Loucy (cell line): ENCODE measurements at regions not wholly inside any gene's neighbourhood (a gene's known extent, or its start where the extent isn't known, plus 50 kb on each side); places are given as distances from the start of the nearest gene placed in this dataset.

Experiments
- H2AFZ ChIP-seq: fragments of 200-600 bp; sonication (generic); 2 replicates; pipeline ENCODE4 v1.6.0; 2016; ENCODE audit warnings: antibody characterized with exemption, mild to moderate bottlenecking, low read length, moderate library complexity
- H3F3A ChIP-seq: fragments of 200-600 bp; 2 replicates; pipeline ENCODE4 v1.6.0; 2016; ENCODE audit warnings: antibody characterized with exemption, low read depth, mild to moderate bottlenecking
- H3K27me3 ChIP-seq: fragments of 200-600 bp; sonication (generic); 2 replicates; pipeline ENCODE4 v1.6.1; 2014; ENCODE audit warnings: low read length, mild to moderate bottlenecking; ENCODE audit not compliant: insufficient read depth, poor library complexity, severe bottlenecking
- H3K36me3 ChIP-seq: fragments of 200-600 bp; sonication (generic); 2 replicates; pipeline ENCODE4 v1.6.1; 2016; ENCODE audit warnings: low read length; ENCODE audit not compliant: insufficient read depth
- H3K4me1 ChIP-seq: fragments of 200-600 bp; sonication (generic); 2 replicates; pipeline ENCODE4 v1.5.1; 2014; ENCODE audit warnings: low read length, mild to moderate bottlenecking; ENCODE audit not compliant: insufficient read depth, poor library complexity, severe bottlenecking
- H3K4me2 ChIP-seq: fragments of 200-600 bp; sonication (generic); 2 replicates; pipeline ENCODE4 v1.6.0; 2014; ENCODE audit warnings: antibody characterized with exemption, low read length, low read depth, mild to moderate bottlenecking; ENCODE audit not compliant: poor library complexity, severe bottlenecking
- H3K4me3 ChIP-seq: fragments of 200-600 bp; sonication (generic); 2 replicates; pipeline ENCODE4 v1.5.1; 2014; ENCODE audit warnings: low read length, mild to moderate bottlenecking, mixed read lengths; ENCODE audit not compliant: poor library complexity, severe bottlenecking
- H3K79me2 ChIP-seq: fragments of 200-600 bp; sonication (generic); 2 replicates; pipeline ENCODE4 v1.6.1; 2014; ENCODE audit warnings: low read length; ENCODE audit not compliant: insufficient read depth
- H3K9ac ChIP-seq: fragments of 200-600 bp; sonication (generic); 2 replicates; pipeline ENCODE4 v1.6.0; 2014; ENCODE audit warnings: mild to moderate bottlenecking, low read depth, low read length, moderate library complexity; ENCODE audit not compliant: poor library complexity, severe bottlenecking
- H3K9me2 ChIP-seq: fragments of 200-600 bp; sonication (generic); replicated peaks from 2 replicates; pipeline ENCODE4 v1.6.1; 2016; ENCODE audit warnings: low read depth, low read length, mixed read lengths
- H3K9me3 ChIP-seq: fragments of 200-600 bp; sonication (generic); 2 replicates; pipeline ENCODE4 v1.6.1; 2014; ENCODE audit warnings: mild to moderate bottlenecking, antibody characterized with exemption, low read length, low read depth; ENCODE audit not compliant: insufficient read depth
- H4K20me1 ChIP-seq: fragments of 200-600 bp; sonication (generic); 2 replicates; pipeline ENCODE4 v1.6.0; 2014; ENCODE audit warnings: antibody characterized with exemption, low read length, mild to moderate bottlenecking; ENCODE audit not compliant: insufficient read depth, poor library complexity, severe bottlenecking
- EZH2phosphoT487 ChIP-seq: fragments of 200-600 bp; IDR thresholded peaks from 2 replicates; pipeline ENCODE4 v1.6.1; 2018; ENCODE audit warnings: antibody characterized with exemption, mild to moderate bottlenecking, moderate library complexity, borderline replicate concordance
- TF ChIP-seq, protein P1 (sequence below): fragments of 200-600 bp; sonication (generic); conservative IDR thresholded peaks from 2 replicates; pipeline ENCODE4 v1.5.1; 2014; ENCODE audit warnings: mild to moderate bottlenecking, antibody characterized with exemption, low read length

DNA sequence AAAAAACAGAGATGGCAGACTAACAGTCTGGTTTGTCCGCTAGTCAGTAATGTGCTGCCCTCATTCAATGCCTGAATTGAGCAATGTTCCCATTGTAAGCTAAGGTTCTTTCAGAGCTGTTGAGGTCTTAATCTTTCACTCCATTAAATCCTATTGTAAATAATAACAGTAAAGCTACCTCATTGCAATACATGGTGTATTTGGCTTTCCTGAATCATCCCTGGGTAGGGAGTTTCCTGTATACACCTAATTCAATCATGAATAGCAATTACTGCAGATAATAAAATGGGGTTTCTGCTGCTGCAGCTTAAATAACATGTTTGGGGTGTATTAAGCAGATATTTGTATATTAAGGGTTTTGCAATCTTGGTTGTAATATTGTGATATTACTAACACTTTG lies 1100.2 kb upstream of the INTU start:
- Histone ChIP-seq H3K9ac (no peak overlapping the region), H3K79me2 (no peaks in the 10 kb centered on the region), H3F3A (no peaks in the 10 kb centered on the region), H3K4me1 (no peaks in the 10 kb centered on the region), H2AFZ (no peak overlapping the region), H3K9me2 (no peaks in the 10 kb centered on the region), H3K4me2 (no peak overlapping the region), H3K36me3 (no peaks in the 10 kb centered on the region), H4K20me1 (no peaks in the 10 kb centered on the region), H3K27me3 (no peaks in the 10 kb centered on the region), H3K9me3 (no peaks in the 10 kb centered on the region), H3K4me3 (no peak overlapping the region)
- TF ChIP-seq, protein P1, sequence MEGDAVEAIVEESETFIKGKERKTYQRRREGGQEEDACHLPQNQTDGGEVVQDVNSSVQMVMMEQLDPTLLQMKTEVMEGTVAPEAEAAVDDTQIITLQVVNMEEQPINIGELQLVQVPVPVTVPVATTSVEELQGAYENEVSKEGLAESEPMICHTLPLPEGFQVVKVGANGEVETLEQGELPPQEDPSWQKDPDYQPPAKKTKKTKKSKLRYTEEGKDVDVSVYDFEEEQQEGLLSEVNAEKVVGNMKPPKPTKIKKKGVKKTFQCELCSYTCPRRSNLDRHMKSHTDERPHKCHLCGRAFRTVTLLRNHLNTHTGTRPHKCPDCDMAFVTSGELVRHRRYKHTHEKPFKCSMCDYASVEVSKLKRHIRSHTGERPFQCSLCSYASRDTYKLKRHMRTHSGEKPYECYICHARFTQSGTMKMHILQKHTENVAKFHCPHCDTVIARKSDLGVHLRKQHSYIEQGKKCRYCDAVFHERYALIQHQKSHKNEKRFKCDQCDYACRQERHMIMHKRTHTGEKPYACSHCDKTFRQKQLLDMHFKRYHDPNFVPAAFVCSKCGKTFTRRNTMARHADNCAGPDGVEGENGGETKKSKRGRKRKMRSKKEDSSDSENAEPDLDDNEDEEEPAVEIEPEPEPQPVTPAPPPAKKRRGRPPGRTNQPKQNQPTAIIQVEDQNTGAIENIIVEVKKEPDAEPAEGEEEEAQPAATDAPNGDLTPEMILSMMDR, result no peak
- TF ChIP-seq EZH2phosphoT487, result no peak

DNA sequence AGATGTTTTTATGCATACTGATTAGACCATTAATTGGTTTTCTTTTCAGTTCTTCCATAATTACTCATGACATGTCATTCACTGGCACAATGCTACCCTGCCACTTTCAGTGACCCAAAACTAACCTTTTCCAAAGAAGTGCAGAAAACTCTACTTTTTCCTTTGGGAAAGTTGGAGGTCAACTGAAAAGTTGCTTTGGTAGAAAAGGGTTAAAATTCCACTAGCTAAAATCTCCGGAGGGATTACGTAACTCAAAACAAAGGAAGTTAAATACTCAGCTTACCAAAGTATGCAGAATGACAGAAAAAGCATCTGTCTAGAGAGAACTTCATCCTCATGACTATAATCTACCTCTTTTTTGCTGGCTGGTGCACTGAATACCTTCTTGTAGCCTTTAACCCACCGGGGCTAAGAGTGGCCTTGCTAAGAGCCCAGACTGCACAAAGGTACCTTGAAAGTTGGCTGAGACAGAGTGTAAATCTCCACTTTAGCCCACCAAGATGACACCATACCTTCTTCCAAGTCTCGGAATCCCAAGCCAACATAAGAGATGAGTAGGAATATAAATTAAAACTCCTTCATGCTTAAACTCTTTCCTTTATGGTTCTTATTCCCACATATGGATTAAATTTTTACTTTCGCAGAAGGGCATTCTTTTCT lies 1099.5 kb upstream of the INTU start:
- Histone ChIP-seq H3F3A (no peaks in the 10 kb centered on the region), H3K4me2 (no peak overlapping the region), H3K36me3 (no peaks in the 10 kb centered on the region), H3K9me2 (no peaks in the 10 kb centered on the region), H3K4me3 (no peak overlapping the region), H2AFZ (no peak overlapping the region), H3K27me3 (no peaks in the 10 kb centered on the region), H3K9me3 (no peaks in the 10 kb centered on the region), H4K20me1 (no peaks in the 10 kb centered on the region), H3K9ac (no peak overlapping the region), H3K4me1 (no peaks in the 10 kb centered on the region), H3K79me2 (no peaks in the 10 kb centered on the region)
- TF ChIP-seq, protein P1, result no peak
- no peak for TF ChIP-seq EZH2phosphoT487

DNA sequence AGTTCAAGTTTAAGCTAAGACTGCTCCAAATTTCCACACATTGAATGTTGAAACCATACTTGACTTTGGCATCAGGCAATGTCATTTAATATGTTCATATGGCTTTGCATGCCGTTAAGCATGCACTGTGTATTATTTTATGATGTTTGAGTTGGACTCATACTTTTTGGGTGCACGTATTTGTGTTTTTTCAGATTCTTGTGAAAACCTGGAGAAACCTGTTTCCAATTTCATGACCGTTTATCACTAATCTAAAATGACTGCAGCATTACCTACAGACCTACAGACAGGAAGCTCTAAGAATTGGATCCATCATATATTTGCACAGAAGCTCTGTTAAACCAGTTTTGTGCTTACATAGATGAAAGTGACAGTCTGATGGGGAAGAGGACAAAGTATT lies 1093.0 kb upstream of the INTU start:
- TF ChIP-seq EZH2phosphoT487, result no peak
- TF ChIP-seq, protein P1, result no peak
- Histone ChIP-seq H3F3A (no peaks in the 10 kb centered on the region), H2AFZ (no peak overlapping the region), H3K4me3 (no peak overlapping the region), H3K9ac (no peak overlapping the region), H3K36me3 (no peaks in the 10 kb centered on the region), H3K9me2 (no peaks in the 10 kb centered on the region), H3K79me2 (no peaks in the 10 kb centered on the region), H3K4me2 (no peak overlapping the region), H3K4me1 (no peaks in the 10 kb centered on the region), H3K27me3 (no peaks in the 10 kb centered on the region), H4K20me1 (no peaks in the 10 kb centered on the region), H3K9me3 (no peaks in the 10 kb centered on the region)
